ENCODE measurements at regions not wholly inside any gene's neighbourhood (a gene's known extent, or its start where the extent isn't known, plus 50 kb on each side); places are given as distances from the start of the nearest gene placed in this dataset.

GRCh38 chr10:78616125-78616695, 452.6 kb upstream of the ZMIZ1 start:
- no peak for TF ChIP-seq POLR2AphosphoS5 (IDR thresholded peaks at IDR 0.05; ENCODE audit: borderline replicate concordance, low read depth, low read length)
- no peak for TF ChIP-seq EZH2 (IDR thresholded peaks at IDR 0.05)
- no peak for TF ChIP-seq FOXP2 (optimal IDR thresholded peaks at IDR 0.05; ENCODE audit: control extremely low read depth, extremely low read length, insufficient read depth)

Measured in SK-N-MC (cell line).